Caco-2 (cell line): ENCODE measurements at regions not wholly inside any gene's neighbourhood (a gene's known extent, or its start where the extent isn't known, plus 50 kb on each side); places are given as distances from the start of the nearest gene placed in this dataset.

Source experiments
- BruUV-seq: library from RNA; stranded (reverse); fragments of 400-500 nt; replicated peaks from 2 replicates; lab custom pipeline; 2021; lab: Mats Ljungman, UMichigan
- CTCF ChIA-PET: fragments of 300-600 bp; sonication (Branson Sonifier 250); formaldehyde crosslinking; loops from one replicate; lab custom pipeline; 2022; ENCODE audit warnings: antibody characterized with exemption; lab: Charles Lee
- POLR2A ChIA-PET: fragments of 300-600 bp; sonication (Branson Sonifier 250); formaldehyde crosslinking; loops from one replicate; lab custom pipeline; 2022; ENCODE audit warnings: antibody characterized with exemption; lab: Charles Lee
- DNase-seq, 2 experiments: peaks; one replicate each; pipeline versions ENCODE4 v3.0.0 to v3.0.0-alpha.2; 2020 to 2022
- H3K27me3 ChIP-seq: replicated peaks from 2 replicates; pipeline ENCODE4 v1.6.0; 2011; ENCODE audit warnings: low read length; ENCODE audit not compliant: control insufficient read depth, insufficient read depth
- H3K36me3 ChIP-seq: 2 replicates; pipeline ENCODE4 v1.5.1; 2011; ENCODE audit warnings: low read length; ENCODE audit not compliant: control insufficient read depth, insufficient read depth
- H3K4me1 ChIP-seq: fragments of 250-450 bp; sonication (Bioruptor Pico); 2 replicates; pipeline ENCODE4 v1.5.1; 2020; ENCODE audit warnings: mild to moderate bottlenecking
- H3K4me3 ChIP-seq: 2 replicates; pipeline ENCODE4 v1.5.1; 2011; ENCODE audit warnings: low read depth, mild to moderate bottlenecking, control low read depth, low read length
- H3K9me3 ChIP-seq: fragments of 250-450 bp; sonication (Bioruptor Pico); 2 replicates; pipeline ENCODE4 v1.5.1; 2020; ENCODE audit warnings: mild to moderate bottlenecking, moderate library complexity
- H3K27ac Mint-ChIP-seq: one replicate; pipeline ENCODE4 v1.8.0; 2022; ENCODE audit warnings: mixed read lengths; ENCODE audit not compliant: unreplicated experiment
- H3K27me3 Mint-ChIP-seq: one replicate; pipeline ENCODE4 v1.8.0; 2022; ENCODE audit warnings: mixed read lengths; ENCODE audit not compliant: insufficient read depth, unreplicated experiment
- H3K36me3 Mint-ChIP-seq: one replicate; pipeline ENCODE4 v1.8.0; 2022; ENCODE audit warnings: mild to moderate bottlenecking, mixed read lengths; ENCODE audit not compliant: insufficient read depth, unreplicated experiment
- H3K4me1 Mint-ChIP-seq: one replicate; pipeline ENCODE4 v1.8.0; 2022; ENCODE audit warnings: low read depth, mixed read lengths; ENCODE audit not compliant: unreplicated experiment
- H3K4me3 Mint-ChIP-seq: one replicate; pipeline ENCODE4 v1.8.0; 2022; ENCODE audit warnings: mild to moderate bottlenecking, moderate library complexity, mixed read lengths; ENCODE audit not compliant: unreplicated experiment
- H3K9me3 Mint-ChIP-seq: one replicate; pipeline ENCODE4 v1.8.0; 2022; ENCODE audit warnings: mixed read lengths; ENCODE audit not compliant: unreplicated experiment
- CTCF ChIP-seq, 2 experiments: fragments of 200-600 bp in 1 of 2; IDR thresholded peaks; 1 replicate in 1 of 2; 2 replicates in 1 of 2; pipeline versions ENCODE4 v1.5.1 to v1.8.0; 2011 to 2022; ENCODE audit warnings: antibody characterized with exemption in 1 of 2, control low read depth in 1 of 2, inconsistent platforms in 1 of 2, low read depth in 1 of 2, low read length in 1 of 2, mild to moderate bottlenecking in 1 of 2, moderate library complexity in 1 of 2; ENCODE audit not compliant: insufficient read depth in 1 of 2, severe bottlenecking in 1 of 2, unreplicated experiment in 1 of 2
- intact Hi-C: fragments of 100-400 bp; cut with micrococcal nuclease; formaldehyde crosslinking; loops from one replicate; pipeline ENCODE4 v1.10.0; 2022; ENCODE audit not compliant: unreplicated experiment

GRCh38 chr18:27887287-27887686 lies 289.6 kb downstream of the CDH2 start:
- DNase-seq, result no peak
- no peaks in the 10 kb centered on the region for H3K27me3 Mint-ChIP-seq
- CTCF ChIA-PET, result no interaction called here
- no peaks in the 10 kb centered on the region for H3K9me3 Mint-ChIP-seq
- BruUV-seq, result no TSS peak
- no peak overlapping the region for H3K4me3 ChIP-seq
- no peaks in the 10 kb centered on the region for H3K36me3 Mint-ChIP-seq
- POLR2A ChIA-PET, result no interaction called here
- H3K9me3 ChIP-seq, result no peaks in the 10 kb centered on the region
- no peaks in the 10 kb centered on the region for H3K4me1 ChIP-seq
- intact Hi-C loops, result no loop called here
- no peak overlapping the region for H3K27ac Mint-ChIP-seq
- H3K4me1 Mint-ChIP-seq, result no peaks in the 10 kb centered on the region
- TF ChIP-seq CTCF (IDR thresholded peaks at IDR 0.05; ENCODE audit: insufficient read depth in 1 of 2, low read depth in 1 of 2, low read length in 1 of 2, severe bottlenecking in 1 of 2, unreplicated experiment in 1 of 2), result no peak
- H3K4me3 Mint-ChIP-seq, result no peak overlapping the region
- H3K27me3 ChIP-seq, result no peaks in the 10 kb centered on the region
- H3K36me3 ChIP-seq, result no peaks in the 10 kb centered on the region

GRCh38 chr18:27879540-27879939 lies 297.4 kb downstream of the CDH2 start:
- Mint-ChIP-seq H3K4me1 (no peaks in the 10 kb centered on the region), H3K27me3 (no peaks in the 10 kb centered on the region), H3K9me3 (peaks cover 11% of the 10 kb centered on the region), H3K27ac (no peak overlapping the region), H3K36me3 (no peaks in the 10 kb centered on the region), H3K4me3 (no peak overlapping the region)
- Histone ChIP-seq H3K4me3 (no peak overlapping the region), H3K27me3 (no peaks in the 10 kb centered on the region), H3K4me1 (no peaks in the 10 kb centered on the region), H3K9me3 (no peaks in the 10 kb centered on the region), H3K36me3 (no peaks in the 10 kb centered on the region)
- POLR2A ChIA-PET, result no interaction called here
- CTCF ChIA-PET, result no interaction called here
- BruUV-seq, result no TSS peak
- TF ChIP-seq CTCF (IDR thresholded peaks at IDR 0.05; ENCODE audit: insufficient read depth in 1 of 2, low read depth in 1 of 2, low read length in 1 of 2, severe bottlenecking in 1 of 2, unreplicated experiment in 1 of 2), result no peak
- no peak for DNase-seq
- intact Hi-C loops, result no loop called here

GRCh38 chr18:27871726-27872125 lies 305.2 kb downstream of the CDH2 start:
- no peak for DNase-seq
- H3K4me1 Mint-ChIP-seq, result no peaks in the 10 kb centered on the region
- H3K4me3 ChIP-seq, result no peak overlapping the region
- no peaks in the 10 kb centered on the region for H3K36me3 Mint-ChIP-seq
- H3K4me1 ChIP-seq, result no peaks in the 10 kb centered on the region
- no peak overlapping the region for H3K27ac Mint-ChIP-seq
- intact Hi-C loops, result loop anchor here (1.0 kb wide), 1 partner anchor 24 kb away; no protein-coding TSS in a partner anchor
- no peaks in the 10 kb centered on the region for H3K27me3 ChIP-seq
- no peaks in the 10 kb centered on the region for H3K9me3 Mint-ChIP-seq
- no peak overlapping the region for H3K4me3 Mint-ChIP-seq
- POLR2A ChIA-PET, result no interaction called here
- CTCF ChIA-PET, result no interaction called here
- no peaks in the 10 kb centered on the region for H3K9me3 ChIP-seq
- no peaks in the 10 kb centered on the region for H3K36me3 ChIP-seq
- H3K27me3 Mint-ChIP-seq, result no peaks in the 10 kb centered on the region
- no peak for TF ChIP-seq CTCF (IDR thresholded peaks at IDR 0.05; ENCODE audit: insufficient read depth in 1 of 2, low read depth in 1 of 2, low read length in 1 of 2, severe bottlenecking in 1 of 2, unreplicated experiment in 1 of 2)
- no TSS peak for BruUV-seq
